WTC11 (cell line): ENCODE measurements at regions not wholly inside any gene's neighbourhood (a gene's known extent, or its start where the extent isn't known, plus 50 kb on each side); places are given as distances from the start of the nearest gene placed in this dataset.
"Not testable (repeated sequence)": the region's sequence is repeated elsewhere in the genome, so short reads cannot be mapped to it uniquely, and the experiment has no call there.

Source experiments
- ATAC-seq: fragments of 200-7000 bp; cut with Tn5 transposase; 2 replicates; pipeline ENCODE4 v1.10.0; 2021; ENCODE audit warnings: mild to moderate bottlenecking, moderate library complexity
- CTCF ChIA-PET: fragments of 300-600 bp; sonication (Branson Sonifier 250); formaldehyde crosslinking; loops from one replicate; lab custom pipeline; 2021; ENCODE audit warnings: antibody characterized with exemption; lab: Charles Lee
- POLR2A ChIA-PET: fragments of 350-600 bp; sonication (Branson Sonifier 250); formaldehyde crosslinking; loops from one replicate; lab custom pipeline; 2021; ENCODE audit warnings: antibody characterized with exemption; lab: Charles Lee
- DNase-seq: peaks from one replicate; pipeline ENCODE4 v3.0.0; 2021; ENCODE audit warnings: low spot score
- H3K27ac Mint-ChIP-seq: 2 replicates; pipeline ENCODE4 v1.8.0; 2021; ENCODE audit warnings: mixed read lengths
- H3K27me3 Mint-ChIP-seq: 2 replicates; pipeline ENCODE4 v1.8.0; 2021; ENCODE audit warnings: low read depth, mild to moderate bottlenecking, moderate library complexity, mixed read lengths
- H3K36me3 Mint-ChIP-seq: 2 replicates; pipeline ENCODE4 v1.8.0; 2021; ENCODE audit warnings: mixed read lengths
- H3K4me1 Mint-ChIP-seq: 2 replicates; pipeline ENCODE4 v1.8.0; 2022; ENCODE audit warnings: mixed read lengths
- H3K4me3 Mint-ChIP-seq: 2 replicates; pipeline ENCODE4 v1.8.0; 2021; ENCODE audit warnings: mild to moderate bottlenecking, moderate library complexity, mixed read lengths
- H3K9me3 Mint-ChIP-seq: 2 replicates; pipeline ENCODE4 v1.8.0; 2021; ENCODE audit warnings: mixed read lengths
- CREM ChIP-seq: sonication (generic); formaldehyde crosslinking; IDR thresholded peaks from 2 replicates; pipeline ENCODE4 v1.8.1; 2022; ENCODE audit warnings: mild to moderate bottlenecking, missing genetic modification reagents, moderate library complexity
- ELF4 ChIP-seq: sonication (generic); formaldehyde crosslinking; IDR thresholded peaks from 2 replicates; pipeline ENCODE4 v1.8.1; 2022; ENCODE audit warnings: low read depth, mild to moderate bottlenecking, moderate library complexity, missing genetic modification reagents
- NR1H2 ChIP-seq: sonication (generic); formaldehyde crosslinking; IDR thresholded peaks from 2 replicates; pipeline ENCODE4 v1.9.0; 2021; ENCODE audit warnings: mild to moderate bottlenecking, moderate library complexity, missing genetic modification reagents
- NR2C2 ChIP-seq: sonication (generic); formaldehyde crosslinking; IDR thresholded peaks from 2 replicates; pipeline ENCODE4 v1.8.0; 2022; ENCODE audit warnings: mild to moderate bottlenecking, missing genetic modification reagents
- NR3C1 ChIP-seq: sonication (generic); formaldehyde crosslinking; conservative IDR thresholded peaks from 2 replicates; pipeline ENCODE4 v1.8.1; 2023; ENCODE audit warnings: low read depth, mild to moderate bottlenecking, missing genetic modification reagents
- ZNF138 ChIP-seq: sonication (generic); formaldehyde crosslinking; conservative IDR thresholded peaks from 2 replicates; pipeline ENCODE4 v1.8.1; 2022; ENCODE audit warnings: mild to moderate bottlenecking, moderate library complexity, missing genetic modification reagents
- ZNF317 ChIP-seq: sonication (generic); formaldehyde crosslinking; IDR thresholded peaks from 2 replicates; pipeline ENCODE4 v1.8.1; 2023; ENCODE audit warnings: low read depth, mild to moderate bottlenecking, moderate library complexity, missing genetic modification reagents, borderline replicate concordance
- TF ChIP-seq, protein P1 (sequence below): fragments of 250-450 bp; sonication (Bioruptor Pico); IDR thresholded peaks from 2 replicates; pipeline ENCODE4 v1.8.0; 2021; ENCODE audit warnings: mild to moderate bottlenecking
- TF ChIP-seq, protein P2 (sequence below): sonication (generic); formaldehyde crosslinking; conservative IDR thresholded peaks from 2 replicates; pipeline ENCODE4 v1.8.1; 2023; ENCODE audit warnings: mild to moderate bottlenecking, low read depth, missing genetic modification reagents, moderate library complexity
- TF ChIP-seq, protein P3 (sequence below): sonication (generic); formaldehyde crosslinking; IDR thresholded peaks from 2 replicates; pipeline ENCODE4 v1.8.0; 2023; ENCODE audit warnings: missing genetic modification reagents
- TF ChIP-seq, protein P4 (sequence below): fragments of 250-450 bp; sonication (Bioruptor Pico); conservative IDR thresholded peaks from 2 replicates; pipeline ENCODE4 v1.9.0; 2021; ENCODE audit warnings: mild to moderate bottlenecking
- TF ChIP-seq, protein P5 (sequence below): fragments of 250-450 bp; sonication (Bioruptor Pico); IDR thresholded peaks from 2 replicates; pipeline ENCODE4 v1.9.0; 2021; ENCODE audit warnings: mild to moderate bottlenecking
- TF ChIP-seq, protein P6 (sequence below): sonication (generic); formaldehyde crosslinking; IDR thresholded peaks from 2 replicates; pipeline ENCODE4 v1.8.0; 2022; ENCODE audit warnings: mild to moderate bottlenecking, missing genetic modification reagents

DNA sequence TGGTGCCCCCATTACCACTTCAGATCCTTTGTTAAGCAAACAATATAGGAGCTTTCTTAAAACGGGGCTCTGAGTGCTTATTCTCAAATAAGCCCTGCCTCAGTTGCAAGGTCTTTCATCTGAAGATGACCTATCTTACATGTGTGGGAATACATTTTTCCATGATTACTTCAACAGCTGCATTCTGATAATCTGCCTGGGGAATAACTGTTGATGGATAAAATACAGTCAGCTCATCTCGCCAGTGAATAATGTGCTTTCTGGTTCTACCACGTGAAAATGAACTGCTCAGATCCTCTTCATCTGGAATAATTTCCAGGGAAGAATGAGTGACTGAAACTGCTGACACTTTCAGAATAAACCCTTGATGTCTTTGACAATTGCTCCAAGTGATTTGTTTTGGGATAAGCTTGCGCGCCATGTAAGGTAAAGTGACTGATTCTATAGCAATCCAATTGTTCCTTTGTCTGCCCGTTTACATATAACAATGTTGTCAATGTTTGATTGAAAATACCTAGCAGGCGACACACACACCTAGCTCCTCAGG, 161.3 kb downstream of the RTL9 start (continued):
- TF ChIP-seq CREM (CRISPR knock-in tag), result no peak
- TF ChIP-seq, protein P1, sequence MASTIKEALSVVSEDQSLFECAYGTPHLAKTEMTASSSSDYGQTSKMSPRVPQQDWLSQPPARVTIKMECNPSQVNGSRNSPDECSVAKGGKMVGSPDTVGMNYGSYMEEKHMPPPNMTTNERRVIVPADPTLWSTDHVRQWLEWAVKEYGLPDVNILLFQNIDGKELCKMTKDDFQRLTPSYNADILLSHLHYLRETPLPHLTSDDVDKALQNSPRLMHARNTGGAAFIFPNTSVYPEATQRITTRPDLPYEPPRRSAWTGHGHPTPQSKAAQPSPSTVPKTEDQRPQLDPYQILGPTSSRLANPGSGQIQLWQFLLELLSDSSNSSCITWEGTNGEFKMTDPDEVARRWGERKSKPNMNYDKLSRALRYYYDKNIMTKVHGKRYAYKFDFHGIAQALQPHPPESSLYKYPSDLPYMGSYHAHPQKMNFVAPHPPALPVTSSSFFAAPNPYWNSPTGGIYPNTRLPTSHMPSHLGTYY (CRISPR knock-in tag), result no peak
- TF ChIP-seq NR3C1, result no peak
- TF ChIP-seq NR2C2 (CRISPR knock-in tag), result no peak
- TF ChIP-seq ELF4 (CRISPR knock-in tag), result no peak
- TF ChIP-seq, protein P2, sequence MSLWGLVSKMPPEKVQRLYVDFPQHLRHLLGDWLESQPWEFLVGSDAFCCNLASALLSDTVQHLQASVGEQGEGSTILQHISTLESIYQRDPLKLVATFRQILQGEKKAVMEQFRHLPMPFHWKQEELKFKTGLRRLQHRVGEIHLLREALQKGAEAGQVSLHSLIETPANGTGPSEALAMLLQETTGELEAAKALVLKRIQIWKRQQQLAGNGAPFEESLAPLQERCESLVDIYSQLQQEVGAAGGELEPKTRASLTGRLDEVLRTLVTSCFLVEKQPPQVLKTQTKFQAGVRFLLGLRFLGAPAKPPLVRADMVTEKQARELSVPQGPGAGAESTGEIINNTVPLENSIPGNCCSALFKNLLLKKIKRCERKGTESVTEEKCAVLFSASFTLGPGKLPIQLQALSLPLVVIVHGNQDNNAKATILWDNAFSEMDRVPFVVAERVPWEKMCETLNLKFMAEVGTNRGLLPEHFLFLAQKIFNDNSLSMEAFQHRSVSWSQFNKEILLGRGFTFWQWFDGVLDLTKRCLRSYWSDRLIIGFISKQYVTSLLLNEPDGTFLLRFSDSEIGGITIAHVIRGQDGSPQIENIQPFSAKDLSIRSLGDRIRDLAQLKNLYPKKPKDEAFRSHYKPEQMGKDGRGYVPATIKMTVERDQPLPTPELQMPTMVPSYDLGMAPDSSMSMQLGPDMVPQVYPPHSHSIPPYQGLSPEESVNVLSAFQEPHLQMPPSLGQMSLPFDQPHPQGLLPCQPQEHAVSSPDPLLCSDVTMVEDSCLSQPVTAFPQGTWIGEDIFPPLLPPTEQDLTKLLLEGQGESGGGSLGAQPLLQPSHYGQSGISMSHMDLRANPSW (CRISPR knock-in tag), result no peak

DNA sequence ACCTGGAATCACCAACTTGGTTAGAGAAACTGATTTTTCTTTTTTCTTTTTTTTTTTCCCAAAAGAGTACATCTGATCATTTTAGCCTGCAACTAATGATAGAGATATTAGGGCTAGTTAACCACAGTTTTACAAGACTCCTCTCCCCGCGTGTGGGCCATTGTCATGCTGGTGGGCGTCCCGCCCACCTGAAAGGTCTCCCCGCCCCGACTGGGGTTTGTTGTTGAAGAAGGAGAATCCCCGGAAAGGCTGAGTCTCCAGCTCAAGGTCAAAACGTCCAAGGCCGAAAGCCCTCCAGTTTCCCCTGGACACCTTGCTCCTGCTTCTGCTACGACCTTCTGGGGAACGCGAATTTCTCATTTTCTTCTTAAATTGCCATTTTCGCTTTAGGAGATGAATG, 162.0 kb downstream of the RTL9 start:
- peaks cover 28% of the 10 kb centered on the region for H3K4me1 Mint-ChIP-seq
- peak; percentile 79 for ATAC-seq
- CTCF ChIA-PET, H3K27ac Mint-ChIP-seq, H3K9me3 Mint-ChIP-seq, H3K27me3 Mint-ChIP-seq, POLR2A ChIA-PET, H3K36me3 Mint-ChIP-seq: not testable (repeated sequence)
- peak overlapping the region; percentile 24; the same call in 1 of the 2 replicates for H3K4me3 Mint-ChIP-seq
- DNase-seq, result peak; percentile 7

DNA sequence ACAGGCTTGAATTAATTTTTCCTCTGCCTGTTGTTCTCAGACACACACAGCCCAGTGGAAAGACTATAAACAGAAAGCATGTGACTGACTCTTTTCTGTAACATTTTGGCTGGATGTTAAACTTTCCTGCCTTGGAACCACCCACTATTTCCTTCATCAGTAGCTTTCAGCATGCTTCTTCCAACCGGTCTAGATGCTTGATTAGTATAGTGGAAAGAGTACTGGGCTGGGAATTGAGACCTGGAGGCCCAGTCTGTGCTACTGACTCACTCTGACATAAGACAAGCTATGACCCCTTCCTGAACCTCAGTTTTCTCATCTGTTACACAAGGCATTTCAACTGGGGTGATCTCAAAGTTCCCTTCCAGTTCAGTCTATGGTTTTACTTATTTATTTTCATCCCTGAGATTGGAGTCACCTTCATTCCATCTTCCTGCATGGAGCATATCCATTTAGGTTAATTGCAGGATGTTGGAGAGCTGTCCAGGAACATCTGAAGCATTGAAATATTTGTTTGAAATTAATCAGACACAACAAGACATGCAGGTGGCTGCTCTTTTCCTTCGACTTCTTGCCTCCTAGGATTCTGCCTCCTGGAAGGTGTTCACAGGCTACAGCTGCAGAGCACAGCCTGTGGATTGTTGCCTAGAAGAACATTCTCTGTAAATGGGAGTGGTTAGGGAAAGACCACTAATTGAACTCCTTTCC, 173.4 kb downstream of the RTL9 start:
- no peaks in the 10 kb centered on the region for H3K36me3 Mint-ChIP-seq
- ATAC-seq, result no peak

DNA sequence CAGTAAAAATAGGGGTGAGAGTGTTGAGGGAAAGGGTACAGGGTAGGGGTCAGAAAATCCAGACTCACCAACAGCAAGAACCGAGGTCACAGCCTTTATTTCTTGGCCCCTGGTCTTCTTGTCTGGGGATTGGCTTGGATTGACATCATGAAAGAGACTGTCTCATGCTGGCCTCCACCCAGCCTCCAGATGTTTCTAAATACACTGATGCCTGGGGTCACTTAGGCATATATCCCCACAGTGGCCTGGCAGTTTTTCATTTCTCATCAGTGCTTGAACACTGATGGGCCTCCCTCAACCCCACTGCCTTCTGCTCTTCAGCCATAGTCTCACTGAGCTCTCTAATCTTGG, 173.9 kb downstream of the RTL9 start:
- 0 out of 2 replicates have a peak, but pooled peaks cover 2% of the 10 kb centered on the region for H3K4me1 Mint-ChIP-seq
- no peaks in the 10 kb centered on the region for H3K9me3 Mint-ChIP-seq
- DNase-seq, result no peak
- peaks cover 3% of the 10 kb centered on the region; the same call in 1 of the 2 replicates for H3K27me3 Mint-ChIP-seq
- ChIA-PET CTCF (no interaction called here), POLR2A (no interaction called here)
- ATAC-seq, result no peak
- H3K4me3 Mint-ChIP-seq, result no peak overlapping the region
- H3K27ac Mint-ChIP-seq, result no peak overlapping the region
- no peaks in the 10 kb centered on the region for H3K36me3 Mint-ChIP-seq
- no peak for TF ChIP-seq ZNF138
- no peak for TF ChIP-seq ZNF317
- TF ChIP-seq, protein P3, sequence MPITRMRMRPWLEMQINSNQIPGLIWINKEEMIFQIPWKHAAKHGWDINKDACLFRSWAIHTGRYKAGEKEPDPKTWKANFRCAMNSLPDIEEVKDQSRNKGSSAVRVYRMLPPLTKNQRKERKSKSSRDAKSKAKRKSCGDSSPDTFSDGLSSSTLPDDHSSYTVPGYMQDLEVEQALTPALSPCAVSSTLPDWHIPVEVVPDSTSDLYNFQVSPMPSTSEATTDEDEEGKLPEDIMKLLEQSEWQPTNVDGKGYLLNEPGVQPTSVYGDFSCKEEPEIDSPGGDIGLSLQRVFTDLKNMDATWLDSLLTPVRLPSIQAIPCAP (CRISPR knock-in tag), result no peak
- TF ChIP-seq, protein P4, sequence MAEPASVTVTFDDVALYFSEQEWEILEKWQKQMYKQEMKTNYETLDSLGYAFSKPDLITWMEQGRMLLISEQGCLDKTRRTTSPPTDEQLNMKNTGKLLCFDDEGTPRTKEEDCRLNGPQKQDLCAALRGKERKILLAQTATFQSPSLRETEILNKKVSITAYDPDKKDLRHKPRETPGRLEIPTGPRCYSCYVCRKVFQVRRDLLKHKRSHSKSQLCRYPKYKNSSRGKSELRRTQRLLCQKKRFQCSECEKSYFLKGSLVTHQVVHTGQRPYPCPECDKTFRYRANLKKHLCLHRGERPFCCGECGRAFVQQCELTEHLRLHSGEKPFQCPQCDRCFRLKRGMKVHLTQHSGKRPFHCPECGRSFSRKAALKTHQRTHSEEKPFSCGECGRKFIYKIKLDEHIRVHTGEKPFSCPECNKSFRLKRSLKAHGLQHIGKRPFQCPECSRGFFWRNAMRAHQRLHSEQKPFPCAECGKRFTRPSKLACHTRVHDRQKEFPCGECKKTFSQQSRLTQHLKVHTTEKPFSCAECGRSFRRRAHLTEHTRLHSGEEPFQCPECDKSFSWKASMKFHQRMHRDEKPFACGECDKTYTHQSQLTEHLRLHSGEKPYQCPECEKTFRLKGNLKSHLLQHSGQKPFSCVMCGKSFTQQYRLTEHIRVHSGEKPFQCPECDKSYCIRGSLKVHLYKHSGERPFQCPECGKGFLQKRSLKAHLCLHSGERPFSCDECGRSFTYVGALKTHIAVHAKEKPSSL, result no peak
- TF ChIP-seq, protein P5, sequence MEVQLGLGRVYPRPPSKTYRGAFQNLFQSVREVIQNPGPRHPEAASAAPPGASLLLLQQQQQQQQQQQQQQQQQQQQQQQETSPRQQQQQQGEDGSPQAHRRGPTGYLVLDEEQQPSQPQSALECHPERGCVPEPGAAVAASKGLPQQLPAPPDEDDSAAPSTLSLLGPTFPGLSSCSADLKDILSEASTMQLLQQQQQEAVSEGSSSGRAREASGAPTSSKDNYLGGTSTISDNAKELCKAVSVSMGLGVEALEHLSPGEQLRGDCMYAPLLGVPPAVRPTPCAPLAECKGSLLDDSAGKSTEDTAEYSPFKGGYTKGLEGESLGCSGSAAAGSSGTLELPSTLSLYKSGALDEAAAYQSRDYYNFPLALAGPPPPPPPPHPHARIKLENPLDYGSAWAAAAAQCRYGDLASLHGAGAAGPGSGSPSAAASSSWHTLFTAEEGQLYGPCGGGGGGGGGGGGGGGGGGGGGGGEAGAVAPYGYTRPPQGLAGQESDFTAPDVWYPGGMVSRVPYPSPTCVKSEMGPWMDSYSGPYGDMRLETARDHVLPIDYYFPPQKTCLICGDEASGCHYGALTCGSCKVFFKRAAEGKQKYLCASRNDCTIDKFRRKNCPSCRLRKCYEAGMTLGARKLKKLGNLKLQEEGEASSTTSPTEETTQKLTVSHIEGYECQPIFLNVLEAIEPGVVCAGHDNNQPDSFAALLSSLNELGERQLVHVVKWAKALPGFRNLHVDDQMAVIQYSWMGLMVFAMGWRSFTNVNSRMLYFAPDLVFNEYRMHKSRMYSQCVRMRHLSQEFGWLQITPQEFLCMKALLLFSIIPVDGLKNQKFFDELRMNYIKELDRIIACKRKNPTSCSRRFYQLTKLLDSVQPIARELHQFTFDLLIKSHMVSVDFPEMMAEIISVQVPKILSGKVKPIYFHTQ (CRISPR knock-in tag), result no peak
- TF ChIP-seq, protein P6, sequence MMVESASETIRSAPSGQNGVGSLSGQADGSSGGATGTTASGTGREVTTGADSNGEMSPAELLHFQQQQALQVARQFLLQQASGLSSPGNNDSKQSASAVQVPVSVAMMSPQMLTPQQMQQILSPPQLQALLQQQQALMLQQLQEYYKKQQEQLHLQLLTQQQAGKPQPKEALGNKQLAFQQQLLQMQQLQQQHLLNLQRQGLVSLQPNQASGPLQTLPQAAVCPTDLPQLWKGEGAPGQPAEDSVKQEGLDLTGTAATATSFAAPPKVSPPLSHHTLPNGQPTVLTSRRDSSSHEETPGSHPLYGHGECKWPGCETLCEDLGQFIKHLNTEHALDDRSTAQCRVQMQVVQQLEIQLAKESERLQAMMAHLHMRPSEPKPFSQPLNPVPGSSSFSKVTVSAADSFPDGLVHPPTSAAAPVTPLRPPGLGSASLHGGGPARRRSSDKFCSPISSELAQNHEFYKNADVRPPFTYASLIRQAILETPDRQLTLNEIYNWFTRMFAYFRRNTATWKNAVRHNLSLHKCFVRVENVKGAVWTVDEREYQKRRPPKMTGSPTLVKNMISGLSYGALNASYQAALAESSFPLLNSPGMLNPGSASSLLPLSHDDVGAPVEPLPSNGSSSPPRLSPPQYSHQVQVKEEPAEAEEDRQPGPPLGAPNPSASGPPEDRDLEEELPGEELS (CRISPR knock-in tag), result no peak
- TF ChIP-seq NR1H2, result no peak

More for the DNA sequence above, 173.4 kb downstream of the RTL9 start:
- Mint-ChIP-seq H3K27ac (no peak overlapping the region), H3K4me3 (no peak overlapping the region), H3K9me3 (peaks cover 3% of the 10 kb centered on the region), H3K27me3 (peaks cover 3% of the 10 kb centered on the region; the same call in 1 of the 2 replicates), H3K4me1 (0 out of 2 replicates have a peak, but pooled peaks cover 2% of the 10 kb centered on the region)
- POLR2A ChIA-PET, result no interaction called here
- TF ChIP-seq, protein P1 (CRISPR knock-in tag), result no peak
- DNase-seq, result no peak
- CTCF ChIA-PET, result no interaction called here
